Heart left ventricle (tissue), 13 donors: ENCODE measurements at regions not wholly inside any gene's neighbourhood (a gene's known extent, or its start where the extent isn't known, plus 50 kb on each side); places are given as distances from the start of the nearest gene placed in this dataset.

ENCODE experiments used
- CTCF ChIP-seq, 12 donors: fragments of 200-600 bp; sonication (generic) in 4 of 12; IDR thresholded peaks; one replicate each; pipeline versions ENCODE4 v1.5.0 to v1.8.0; 2018 to 2022; ENCODE audit warnings: antibody characterized with exemption in 12 of 12, mild to moderate bottlenecking in 5 of 12
- POLR2A ChIP-seq, 2 donors: fragments of 450-650 bp; IDR thresholded peaks; one replicate each; pipeline ENCODE4 v1.6.1; 2017; ENCODE audit warnings: antibody characterized with exemption in 2 of 2, mild to moderate bottlenecking in 2 of 2, moderate library complexity in 2 of 2
- donor health status: ischemic (EF 13 %, LVEDD 7.1; RV severe dilation, severe dysfunction).
- donor health status: DM: no; HTN: yes; CAD: no.
- donor health status: DM: no; HTN: no; CAD: no.
- donor health status: ischemic (EF 25% LVEDD 6.9; RV normal size, moderate dysfunction).
- donor health status: ischemic (EF 25% LVEDD 5.7; RV mildly dilated, moderate dysfunction).
- donor health status: ischemic (EF 35%, LVEDD 5.7; RV mildly dilated, moderate dysfunction).
- donor health status: nonischemic (EF 11% LVEDD 7.7; RV severe dilation, severe dysfunction).
- donor health status: DM: yes; HTN: yes; CAD: no.
- donor health status: PGD.
- donor health status: ischemic (EF 29% LVEDD 5.4; RV normal size, mild dysfunction).
- donor health status: nonischemic (EF 23%, LVEDD 6.1; RV moderate dilation, normal function).

GRCh38 chrY:14182776-14183175 lies 126.7 kb downstream of the VCY1B start:
- no peak for TF ChIP-seq CTCF (IDR thresholded peaks at IDR 0.05)
- TF ChIP-seq POLR2A (IDR thresholded peaks at IDR 0.05) = no peak
